ENCODE measurements at regions not wholly inside any gene's neighbourhood (a gene's known extent, or its start where the extent isn't known, plus 50 kb on each side); places are given as distances from the start of the nearest gene placed in this dataset.

- no peak overlapping the region for H3K9ac ChIP-seq (ENCODE audit: insufficient read depth in 1 of 2, low read length in 2 of 2)
- H3K9me3 ChIP-seq (ENCODE audit: control insufficient read depth in 4 of 4, insufficient read depth in 3 of 4, low read length in 3 of 4) = peaks cover 0 to 4% (median under 1%) of the 10 kb centered on the region in 4 donors
- TF ChIP-seq CTCF (IDR thresholded peaks at IDR 0.05; ENCODE audit: control extremely low read depth, extremely low read depth) = no peak
- H3K4me1 ChIP-seq (ENCODE audit: control insufficient read depth in 5 of 5, insufficient read depth in 5 of 5, low read length in 5 of 5) = no peaks in the 10 kb centered on the region
- DNase-seq = no peak
- WGBS, 2 donors = 85 to 94% methylated on average over 3 of the region's 3 CpGs
- no peak overlapping the region for H3K27ac ChIP-seq (ENCODE audit: low read depth in 1 of 2, low read length in 1 of 2)
- H3K36me3 ChIP-seq (ENCODE audit: control insufficient read depth in 4 of 4, insufficient read depth in 4 of 4, low read length in 4 of 4) = no peaks in the 10 kb centered on the region
- H3K27me3 ChIP-seq (ENCODE audit: control insufficient read depth in 3 of 3, insufficient read depth in 3 of 3, low read length in 2 of 3) = no peaks in the 10 kb centered on the region
- no peak for ATAC-seq (ENCODE audit: insufficient read depth, low FRiP score)
- H3K4me3 ChIP-seq = no peak overlapping the region
These were observed 424.5 kb downstream of the STK39 start for GRCh38 chr2:167822690-167823465.

DNA sequence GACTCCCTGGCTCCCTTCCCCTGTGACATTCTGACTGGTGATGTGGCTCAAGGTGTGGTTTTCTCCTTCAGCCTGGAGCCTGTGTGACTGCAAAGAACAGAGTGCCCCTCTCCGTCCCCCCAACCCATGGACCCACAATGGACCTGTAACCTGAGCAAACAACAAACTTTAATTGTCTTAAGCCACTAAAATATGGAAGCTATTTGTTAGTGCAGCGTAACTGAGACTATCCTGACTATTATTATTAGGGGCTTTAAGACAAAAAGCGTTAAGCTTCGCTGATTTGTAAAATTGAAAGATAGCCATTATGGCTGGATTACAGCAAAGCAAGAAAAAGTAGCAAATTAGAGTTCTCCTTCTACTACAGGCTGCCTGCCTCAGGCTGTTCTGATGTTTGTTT lies 426.9 kb downstream of the STK39 start:
- ATAC-seq (ENCODE audit: insufficient read depth, low FRiP score) (no peak), DNase-seq (no peak)
- Histone ChIP-seq H3K4me3 (no peak overlapping the region), H3K4me1 (ENCODE audit: control insufficient read depth in 5 of 5, insufficient read depth in 5 of 5, low read length in 5 of 5) (peaks cover 0 to 2% (median 0%) of the 10 kb centered on the region in 5 donors), H3K27ac (ENCODE audit: low read depth in 1 of 2, low read length in 1 of 2) (no peak overlapping the region), H3K9ac (ENCODE audit: insufficient read depth in 1 of 2, low read length in 2 of 2) (no peak overlapping the region), H3K9me3 (ENCODE audit: control insufficient read depth in 4 of 4, insufficient read depth in 3 of 4, low read length in 3 of 4) (peaks cover 0 to 4% (median under 1%) of the 10 kb centered on the region in 4 donors), H3K27me3 (ENCODE audit: control insufficient read depth in 3 of 3, insufficient read depth in 3 of 3, low read length in 2 of 3) (no peaks in the 10 kb centered on the region), H3K36me3 (ENCODE audit: control insufficient read depth in 4 of 4, insufficient read depth in 4 of 4, low read length in 4 of 4) (no peaks in the 10 kb centered on the region)
- no peak for TF ChIP-seq CTCF (IDR thresholded peaks at IDR 0.05; ENCODE audit: control extremely low read depth, extremely low read depth)
- 86 to 91% methylated on average over 4 of the region's 4 CpGs for WGBS, 2 donors

DNA sequence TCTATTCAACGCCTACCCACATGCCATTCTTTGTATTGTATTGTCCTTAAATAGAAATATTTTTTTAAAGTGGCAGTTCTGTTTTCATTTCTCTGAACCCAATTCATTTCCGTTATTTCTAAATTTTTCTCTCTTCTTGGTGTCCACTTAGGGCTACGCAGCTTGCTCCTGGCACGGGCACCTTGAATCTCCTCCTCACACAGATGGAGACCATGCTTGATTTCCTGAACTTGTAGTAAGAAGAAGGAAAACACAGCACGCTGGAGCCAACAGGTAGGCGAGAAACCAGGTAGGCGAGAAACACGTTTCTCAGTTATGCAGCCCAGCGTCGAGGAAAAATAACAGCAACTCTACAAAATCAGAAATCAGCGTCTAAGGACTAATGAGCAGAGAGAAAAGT lies 428.9 kb downstream of the STK39 start:
- TF ChIP-seq CTCF (IDR thresholded peaks at IDR 0.05; ENCODE audit: control extremely low read depth, extremely low read depth) = no peak
- 82 to 97% methylated on average over 11 of the region's 11 CpGs for WGBS, 2 donors
- peaks cover 0 to 4% (median under 1%) of the 10 kb centered on the region in 4 donors for H3K9me3 ChIP-seq (ENCODE audit: control insufficient read depth in 4 of 4, insufficient read depth in 3 of 4, low read length in 3 of 4)

More for the DNA sequence above, 428.9 kb downstream of the STK39 start:
- Histone ChIP-seq H3K27me3 (ENCODE audit: control insufficient read depth in 3 of 3, insufficient read depth in 3 of 3, low read length in 2 of 3) (no peaks in the 10 kb centered on the region), H3K27ac (ENCODE audit: low read depth in 1 of 2, low read length in 1 of 2) (no peak overlapping the region), H3K36me3 (ENCODE audit: control insufficient read depth in 4 of 4, insufficient read depth in 4 of 4, low read length in 4 of 4) (no peaks in the 10 kb centered on the region), H3K4me1 (ENCODE audit: control insufficient read depth in 5 of 5, insufficient read depth in 5 of 5, low read length in 5 of 5) (peaks cover 0 to 2% (median 0%) of the 10 kb centered on the region in 5 donors), H3K9ac (ENCODE audit: insufficient read depth in 1 of 2, low read length in 2 of 2) (no peak overlapping the region), H3K4me3 (no peak overlapping the region)
- DNase-seq (no peak), ATAC-seq (ENCODE audit: insufficient read depth, low FRiP score) (no peak)
